ENCODE measurements at regions not wholly inside any gene's neighbourhood (a gene's known extent, or its start where the extent isn't known, plus 50 kb on each side); places are given as distances from the start of the nearest gene placed in this dataset.

DNA sequence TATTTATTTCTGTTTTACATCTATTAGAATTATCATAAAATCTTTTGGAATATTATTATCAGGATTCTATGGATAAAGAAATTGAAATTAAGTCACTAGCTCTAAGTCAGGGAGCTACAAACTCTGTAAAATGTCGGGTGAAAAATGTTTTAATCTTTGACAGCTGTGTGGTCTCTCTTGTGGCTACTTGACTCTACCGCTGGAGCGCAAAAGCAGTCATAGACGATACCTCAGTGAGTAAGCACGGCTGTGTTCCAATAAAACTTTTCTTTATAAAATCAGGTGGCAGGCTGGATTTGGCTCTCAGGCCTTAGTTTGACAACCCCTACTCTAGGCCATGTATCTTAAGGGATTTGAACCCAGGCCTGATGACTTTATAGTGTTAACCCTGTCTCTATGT is 88.5 kb upstream of the PFN2 start:
- DNase-seq = no peak

DNA sequence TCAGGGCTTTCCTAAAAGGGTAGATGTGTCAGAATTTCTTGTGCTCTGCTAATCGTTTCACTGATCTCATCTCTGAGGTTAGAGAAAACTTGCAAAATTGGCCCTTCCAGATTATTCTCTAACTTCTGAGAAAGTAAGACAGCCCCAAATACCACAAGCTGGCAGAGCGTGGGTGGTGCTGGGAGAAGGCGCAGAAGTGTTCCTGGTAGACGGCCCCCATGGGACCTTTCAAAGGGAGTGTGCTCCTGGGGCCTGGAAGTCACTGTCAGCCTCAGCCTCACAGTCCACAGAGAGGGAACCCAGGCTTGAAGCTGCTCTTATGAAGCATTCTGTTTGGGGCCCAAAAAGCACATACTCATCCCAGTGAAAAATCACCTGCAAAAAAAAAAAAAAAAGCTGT is 86.5 kb upstream of the PFN2 start:
- DNase-seq = no peak

DNA sequence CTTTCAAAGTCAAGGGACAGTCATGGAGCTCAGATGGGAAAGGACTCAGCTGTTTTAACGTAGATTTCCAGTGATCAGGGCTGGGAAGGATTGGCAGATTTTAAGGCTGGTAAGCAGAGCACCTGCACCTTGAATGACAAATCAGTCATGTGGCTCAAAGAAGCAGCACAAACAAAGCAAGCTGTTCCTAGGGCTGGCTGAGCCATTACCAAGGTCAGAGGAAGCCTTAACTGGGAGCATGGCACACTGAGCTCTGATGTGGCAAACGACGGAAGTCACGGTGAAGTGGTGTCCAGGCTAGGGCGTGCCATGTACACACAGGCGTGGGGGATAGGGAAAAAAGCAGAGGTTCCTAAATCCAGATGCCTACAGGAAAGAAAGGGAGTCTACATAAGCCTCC is 84.6 kb upstream of the PFN2 start:
- no peak for DNase-seq

DNA sequence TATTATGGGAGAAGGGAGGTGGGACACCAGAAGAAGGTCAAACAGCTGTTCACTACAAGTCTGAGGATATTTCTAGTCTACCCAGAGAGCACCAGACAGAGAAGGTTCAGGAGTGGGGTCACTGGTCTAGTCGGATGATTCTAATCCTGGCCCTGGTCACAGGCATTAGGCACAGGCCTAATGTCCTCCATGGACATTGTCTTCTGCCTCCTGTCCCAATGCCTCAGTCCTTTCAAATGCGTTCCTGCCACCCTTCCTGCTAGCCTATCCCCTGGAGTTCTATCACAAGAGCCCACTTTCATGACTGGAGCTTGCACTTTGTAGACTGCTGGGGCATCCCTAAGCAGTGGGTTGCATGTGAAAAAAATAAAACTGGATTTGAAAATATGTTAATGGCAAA is 83.9 kb upstream of the PFN2 start:
- DNase-seq = no peak

DNA sequence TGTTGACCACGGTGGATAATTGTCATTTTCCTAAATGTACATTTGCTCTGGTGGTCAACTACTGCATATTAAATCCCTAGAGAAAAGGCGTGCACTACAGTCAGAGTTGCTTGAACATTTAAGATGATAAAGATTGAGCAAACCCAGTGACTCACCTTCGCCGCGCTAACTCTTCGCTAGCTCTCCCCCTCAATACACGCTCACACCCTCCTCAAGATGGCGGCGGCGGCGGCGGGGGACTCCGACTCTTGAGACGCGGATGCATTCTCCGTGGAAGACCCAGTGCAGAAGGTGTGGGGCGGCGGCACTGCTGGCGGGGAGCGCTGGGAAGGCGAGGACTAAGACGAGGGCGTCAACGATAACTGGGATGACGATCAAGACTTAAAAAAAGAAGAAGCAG is 79.8 kb upstream of the PFN2 start:
- no peak for DNase-seq

DNA sequence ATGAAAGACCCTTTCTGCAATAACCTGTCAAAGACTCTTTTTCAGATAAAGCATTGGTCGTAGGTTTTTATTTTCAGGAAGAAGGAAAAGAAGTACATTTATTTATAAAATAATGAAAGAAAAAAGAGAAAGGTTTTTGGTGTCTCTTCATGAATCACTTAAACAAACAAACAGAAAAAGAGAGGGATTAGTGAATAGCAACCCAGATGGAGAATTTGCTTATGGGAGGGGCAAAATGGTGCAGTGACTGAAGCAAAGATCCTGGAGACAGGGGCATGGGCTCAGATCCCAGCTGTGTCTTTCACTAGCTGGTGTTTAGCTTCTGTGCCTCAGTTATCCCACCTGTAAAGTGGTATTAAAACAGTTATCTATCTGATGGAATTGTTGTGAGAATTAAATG is 78.6 kb upstream of the PFN2 start:
- no peak for DNase-seq

DNA sequence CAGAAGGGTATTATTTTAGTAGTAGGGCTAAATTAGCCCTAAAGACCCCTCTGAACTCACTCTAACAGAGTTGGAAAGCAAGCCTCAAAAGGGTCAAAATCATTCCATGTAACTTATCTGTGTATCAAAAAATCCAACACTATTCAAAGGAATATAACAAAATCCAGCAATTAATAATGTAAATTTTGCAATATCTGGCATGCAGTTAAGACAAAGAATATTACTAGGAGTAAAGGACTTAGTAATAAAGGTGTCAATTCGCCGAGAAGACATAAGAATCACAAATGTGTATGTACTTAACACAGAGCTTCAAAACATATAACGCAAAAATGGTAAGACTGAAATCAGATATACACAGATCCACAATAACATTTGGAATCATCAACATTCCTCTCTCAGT is 71.2 kb upstream of the PFN2 start:
- no peak for DNase-seq

DNA sequence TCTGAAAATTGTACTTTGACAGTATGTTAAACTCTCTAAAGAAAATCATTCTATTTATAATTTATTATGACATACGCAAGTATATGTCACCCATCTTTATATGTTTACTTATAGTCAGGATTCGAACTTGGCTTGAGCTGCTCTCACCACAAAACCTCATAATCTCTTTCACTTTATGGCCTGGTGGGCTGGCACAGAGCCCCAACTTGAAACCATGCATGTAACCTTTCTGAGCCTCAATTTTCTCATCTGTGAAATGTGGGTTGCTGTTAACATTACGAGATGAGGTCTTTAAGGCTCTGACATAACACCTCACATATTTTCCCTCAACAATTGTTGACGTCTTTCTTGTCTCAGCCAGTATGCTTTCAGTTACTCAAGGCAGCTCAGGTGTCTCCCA is 69.4 kb upstream of the PFN2 start:
- DNase-seq = no peak

DNA sequence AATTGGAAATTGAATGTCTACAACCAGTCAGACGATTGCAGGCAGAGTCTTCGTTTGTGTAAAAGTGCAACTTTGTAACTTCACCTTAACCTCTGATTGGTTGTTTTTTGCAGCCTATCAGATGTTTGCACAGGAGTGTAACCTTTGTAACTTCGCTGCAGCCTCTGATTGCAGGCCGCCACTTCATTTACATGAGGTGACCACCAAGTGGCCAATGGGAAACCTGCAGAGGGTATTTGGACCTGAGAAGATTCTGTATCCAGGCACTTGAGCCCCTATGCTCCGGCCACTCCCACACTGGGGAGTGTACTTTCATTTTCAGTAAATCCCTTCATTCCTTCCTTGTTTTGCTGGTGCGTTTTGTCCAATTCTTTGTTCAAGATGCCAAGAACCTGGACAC is 68.1 kb upstream of the PFN2 start:
- peak in 1 of 2 experiments; percentile 16 for DNase-seq

DNA sequence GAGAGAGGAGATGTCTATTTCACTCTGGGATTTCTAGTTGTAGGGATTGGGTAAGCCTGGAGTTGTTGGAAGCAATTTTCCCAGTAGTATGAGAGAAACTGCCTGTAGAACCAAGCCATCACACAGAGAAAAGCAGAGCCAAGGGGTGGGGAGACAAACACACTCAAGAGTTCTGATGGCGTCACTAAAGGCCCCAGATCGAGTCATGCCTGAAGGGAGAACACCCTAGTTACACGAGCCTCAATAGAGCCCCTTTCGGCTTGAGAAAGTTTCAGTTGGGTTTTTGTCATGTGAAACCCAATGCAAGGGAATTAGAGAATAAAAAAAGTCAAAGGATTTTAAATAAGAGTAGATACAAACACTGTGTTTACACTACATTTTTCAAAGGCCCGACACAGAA is 66.1 kb upstream of the PFN2 start:
- no peak for DNase-seq

DNA sequence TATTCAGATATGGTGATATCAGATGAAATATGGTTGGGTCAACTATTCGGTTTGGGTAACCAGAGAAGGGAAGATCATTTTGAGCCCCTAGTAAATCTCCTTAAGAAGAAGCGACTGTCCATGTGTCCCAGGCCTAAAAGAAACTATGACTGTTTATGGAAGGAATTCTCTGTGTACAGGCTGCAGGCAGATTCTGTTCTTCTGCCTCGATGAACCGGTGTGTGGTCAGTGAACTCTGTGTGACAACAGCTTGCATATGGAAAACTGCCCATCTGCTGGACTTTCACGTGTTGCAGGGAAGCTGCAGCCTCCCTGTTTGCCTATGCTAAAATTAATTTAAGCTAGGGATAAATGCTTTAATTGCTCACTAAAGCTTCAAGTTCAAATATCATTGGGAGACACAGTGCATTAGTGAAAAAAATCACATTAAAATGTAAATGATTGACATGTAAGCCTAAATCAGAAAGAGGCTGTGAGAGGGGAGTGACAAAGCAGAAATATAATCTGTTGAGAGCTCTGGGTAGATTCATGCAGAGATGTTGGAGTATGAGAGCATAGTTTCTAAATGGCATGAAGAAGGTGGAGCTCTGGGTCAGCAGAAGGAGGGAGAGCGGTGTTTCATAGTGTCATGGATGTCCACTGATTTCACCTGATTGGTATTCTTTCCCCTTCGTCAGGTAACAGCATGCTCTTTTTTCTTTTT is 65.4 kb upstream of the PFN2 start:
- no peak for DNase-seq

DNA sequence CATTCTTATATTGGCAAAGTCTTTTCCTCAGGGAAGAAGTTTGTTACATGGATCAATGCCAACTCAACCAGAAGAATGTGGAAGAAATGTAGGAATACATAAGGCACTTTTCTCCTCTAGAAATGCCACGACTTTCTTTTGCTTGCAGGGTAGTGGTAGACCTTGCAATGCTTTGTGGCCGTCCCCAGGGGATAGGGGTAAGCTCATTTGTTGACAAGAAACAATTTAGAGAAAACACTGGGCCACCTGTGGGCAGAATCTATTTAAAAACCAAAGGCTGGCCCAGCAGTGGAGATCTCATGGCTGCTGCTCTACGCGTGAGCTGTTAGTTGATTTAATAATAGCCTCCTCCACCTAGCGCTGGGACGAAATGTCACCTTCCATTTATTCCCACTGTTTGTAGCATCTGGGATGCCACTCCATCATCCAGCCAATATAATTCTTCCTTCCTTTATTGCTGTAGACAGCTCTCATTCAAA is 64.6 kb upstream of the PFN2 start:
- no peak for DNase-seq

DNA sequence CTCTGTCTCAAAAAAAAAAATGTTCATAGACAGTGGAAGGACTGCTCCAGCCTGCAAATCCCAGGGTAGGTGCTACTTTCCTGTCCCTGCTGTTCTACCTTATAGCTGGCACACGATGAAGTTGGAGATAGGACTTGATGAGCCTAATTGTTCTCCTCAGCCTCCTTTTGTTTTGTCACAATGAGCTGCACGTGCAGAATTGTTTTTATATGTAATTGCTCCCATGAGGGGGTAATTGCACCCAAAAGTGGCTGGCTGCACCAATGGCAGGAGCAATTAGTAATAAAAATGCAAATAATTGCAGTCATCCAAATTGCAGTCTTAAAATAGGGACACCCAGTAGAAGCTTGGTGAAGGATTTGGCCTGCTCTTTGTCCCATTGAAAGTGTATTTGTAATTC is 63.0 kb upstream of the PFN2 start:
- DNase-seq = no peak

DNA sequence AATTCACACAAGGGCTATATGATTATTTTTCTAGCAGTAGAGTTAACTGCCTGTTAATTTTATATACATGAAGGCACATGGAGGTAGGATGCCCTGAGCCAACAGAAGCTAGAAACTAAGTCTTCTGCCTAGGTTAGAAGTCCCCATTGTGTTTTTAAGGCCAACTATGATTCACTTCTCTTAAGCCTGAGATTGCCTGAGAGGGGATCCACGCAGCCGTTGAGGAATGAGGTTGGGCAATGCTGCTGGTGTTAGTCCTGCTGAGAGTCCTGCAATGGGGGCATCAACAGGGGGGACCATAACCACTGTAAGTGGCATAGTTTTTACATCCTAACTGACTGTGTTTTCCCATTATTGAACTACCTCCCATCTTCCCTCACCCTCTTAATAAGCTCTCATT is 60.1 kb upstream of the PFN2 start:
- DNase-seq = no peak

DNA sequence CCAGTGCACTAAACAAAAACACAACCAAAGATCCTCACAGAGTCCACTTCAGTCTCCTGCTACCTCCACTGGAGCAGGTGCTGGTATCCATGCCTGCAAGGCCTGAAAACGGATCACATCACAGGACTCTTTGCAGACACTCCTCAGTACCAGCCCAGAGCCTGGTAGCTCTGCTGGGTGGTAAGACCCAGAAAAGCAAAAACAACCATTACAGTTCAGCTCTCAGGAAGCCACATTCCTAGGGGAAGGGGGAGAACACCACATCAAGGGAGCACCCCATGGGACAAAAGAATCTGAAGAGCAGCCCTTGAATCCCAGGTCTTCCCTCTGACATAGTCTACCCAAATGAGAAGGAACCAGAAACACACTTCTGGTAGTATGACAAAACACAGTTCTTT is 52.5 kb upstream of the PFN2 start:
- no peak for DNase-seq

DNA sequence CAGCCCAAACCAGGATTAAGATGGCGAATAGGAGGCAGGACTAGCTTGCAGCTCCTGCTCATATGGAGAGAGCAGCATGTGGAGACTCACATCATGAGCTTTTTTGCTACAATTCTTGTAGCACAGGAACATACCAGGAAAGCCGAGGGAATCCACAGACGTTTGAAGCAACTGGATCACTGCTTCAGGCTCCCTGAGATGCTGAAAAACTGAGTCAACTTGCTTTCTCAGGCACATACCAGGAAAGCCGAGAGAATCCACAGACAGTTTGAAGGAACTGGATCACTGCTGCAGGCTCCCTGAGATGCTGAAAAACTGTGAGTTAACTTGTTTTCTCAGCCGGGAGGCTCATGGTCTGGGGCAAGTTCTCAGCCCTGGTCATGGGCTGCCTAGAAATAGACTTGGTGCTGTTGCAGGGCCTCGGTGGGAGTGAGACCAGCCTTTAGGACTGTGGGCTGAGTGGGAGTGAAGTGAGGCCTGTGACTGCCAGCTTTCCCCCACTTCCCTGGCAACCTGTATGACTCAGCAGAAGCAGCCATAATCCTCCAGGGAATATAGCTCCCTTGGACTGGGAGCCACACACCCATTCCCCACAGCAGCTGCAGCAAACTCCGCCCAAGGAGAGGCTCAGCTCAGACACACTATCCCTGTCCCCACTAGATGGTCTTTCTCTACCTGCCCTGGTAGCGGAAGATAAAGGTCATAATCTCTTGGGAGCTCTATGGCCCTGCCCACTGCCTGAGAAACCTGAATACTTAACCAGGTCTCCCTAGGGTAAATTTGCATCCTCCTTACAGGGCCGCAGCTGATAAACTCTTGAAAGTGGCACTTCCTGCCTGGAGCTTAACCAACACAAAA is 51.9 kb upstream of the PFN2 start:
- no peak for DNase-seq

DNA sequence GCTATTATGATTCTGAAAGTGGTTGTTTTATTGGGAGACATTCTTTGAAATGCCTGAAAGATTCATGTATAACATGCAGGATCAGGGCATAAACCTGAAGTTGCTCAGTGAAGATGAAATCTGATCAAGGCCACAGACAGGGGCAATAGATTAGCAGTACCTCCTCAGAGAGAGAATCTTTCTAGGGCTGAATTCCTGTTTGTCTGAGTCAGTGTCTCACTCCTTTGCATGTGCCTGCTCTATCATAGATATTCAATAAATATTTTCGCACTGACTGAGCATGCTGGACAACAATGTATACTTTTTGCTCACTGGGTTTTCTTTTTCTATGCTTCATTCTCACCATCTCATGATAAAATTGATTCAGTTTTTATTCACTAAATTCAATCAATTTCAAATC is 49.8 kb upstream of the PFN2 start:
- no peak for DNase-seq

Measured in SHP77 (cell line).